ENCODE measurements at regions not wholly inside any gene's neighbourhood (a gene's known extent, or its start where the extent isn't known, plus 50 kb on each side); places are given as distances from the start of the nearest gene placed in this dataset.

DNA sequence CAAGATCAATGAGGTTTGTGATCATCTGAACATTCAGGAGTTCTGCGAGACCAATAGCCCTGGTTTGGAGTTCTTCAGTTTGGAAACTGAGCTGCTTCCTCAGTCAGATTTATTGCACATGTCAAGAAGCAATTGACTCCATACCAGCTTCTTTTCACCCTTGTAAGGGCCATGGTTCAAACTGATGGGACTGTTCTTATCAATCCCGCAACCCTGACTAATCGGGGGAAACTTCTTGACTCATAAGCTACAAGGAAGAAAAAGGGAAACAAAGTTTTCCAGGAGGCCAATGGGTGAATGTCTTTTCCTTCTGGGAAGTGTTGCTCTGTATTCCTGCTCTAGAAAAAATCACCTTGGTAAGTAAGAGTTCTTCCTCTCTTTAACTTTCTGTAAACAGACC, 187.9 kb downstream of the MIS18A start (continued):
- TF ChIP-seq, protein P1, sequence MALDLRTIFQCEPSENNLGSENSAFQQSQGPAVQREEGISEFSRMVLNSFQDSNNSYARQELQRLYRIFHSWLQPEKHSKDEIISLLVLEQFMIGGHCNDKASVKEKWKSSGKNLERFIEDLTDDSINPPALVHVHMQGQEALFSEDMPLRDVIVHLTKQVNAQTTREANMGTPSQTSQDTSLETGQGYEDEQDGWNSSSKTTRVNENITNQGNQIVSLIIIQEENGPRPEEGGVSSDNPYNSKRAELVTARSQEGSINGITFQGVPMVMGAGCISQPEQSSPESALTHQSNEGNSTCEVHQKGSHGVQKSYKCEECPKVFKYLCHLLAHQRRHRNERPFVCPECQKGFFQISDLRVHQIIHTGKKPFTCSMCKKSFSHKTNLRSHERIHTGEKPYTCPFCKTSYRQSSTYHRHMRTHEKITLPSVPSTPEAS (tag by site-specific recombination; IDR thresholded peaks at IDR 0.05): no peak
- no peak for TF ChIP-seq KLF7 (tag by site-specific recombination; IDR thresholded peaks at IDR 0.05; ENCODE audit: borderline replicate concordance)
- no peak for TF ChIP-seq ZNF501 (tag by site-specific recombination; IDR thresholded peaks at IDR 0.05)
- no peak for TF ChIP-seq ZNF37A (tag by site-specific recombination; IDR thresholded peaks at IDR 0.05)
- TF ChIP-seq, protein P2, sequence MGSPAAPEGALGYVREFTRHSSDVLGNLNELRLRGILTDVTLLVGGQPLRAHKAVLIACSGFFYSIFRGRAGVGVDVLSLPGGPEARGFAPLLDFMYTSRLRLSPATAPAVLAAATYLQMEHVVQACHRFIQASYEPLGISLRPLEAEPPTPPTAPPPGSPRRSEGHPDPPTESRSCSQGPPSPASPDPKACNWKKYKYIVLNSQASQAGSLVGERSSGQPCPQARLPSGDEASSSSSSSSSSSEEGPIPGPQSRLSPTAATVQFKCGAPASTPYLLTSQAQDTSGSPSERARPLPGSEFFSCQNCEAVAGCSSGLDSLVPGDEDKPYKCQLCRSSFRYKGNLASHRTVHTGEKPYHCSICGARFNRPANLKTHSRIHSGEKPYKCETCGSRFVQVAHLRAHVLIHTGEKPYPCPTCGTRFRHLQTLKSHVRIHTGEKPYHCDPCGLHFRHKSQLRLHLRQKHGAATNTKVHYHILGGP (tag by site-specific recombination; IDR thresholded peaks at IDR 0.05): no peak

DNA sequence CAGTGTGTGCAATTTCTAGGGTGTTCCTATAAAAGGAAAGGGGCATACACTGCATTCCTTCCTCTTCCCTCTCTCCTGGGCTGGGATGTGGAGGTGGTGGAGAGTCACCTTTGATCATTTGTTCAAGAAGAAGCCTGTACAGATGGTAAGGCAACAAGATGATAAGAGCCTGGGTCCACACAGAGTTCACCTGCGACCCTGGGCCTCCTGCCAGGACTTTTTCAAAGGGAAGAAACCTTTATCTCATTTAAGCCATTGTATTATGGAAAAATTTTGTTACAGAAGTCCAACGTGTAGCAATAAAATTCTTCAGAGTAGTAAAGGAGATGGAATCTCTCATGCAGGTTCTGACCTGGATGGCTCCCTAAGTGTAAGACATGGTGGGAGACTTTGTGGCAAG, 189.1 kb downstream of the MIS18A start:
- POLR2A ChIA-PET: no interaction called here
- H3K27ac ChIP-seq (ENCODE audit: extremely low read depth, low read depth, low read length): no peak overlapping the region
- no peaks in the 10 kb centered on the region for H3K9me3 ChIP-seq (ENCODE audit: control insufficient read depth, insufficient read depth, low read depth, low read length)
- H3K4me1 ChIP-seq (ENCODE audit: control insufficient read depth, insufficient read depth, low read length): no peaks in the 10 kb centered on the region
- H3K36me3 ChIP-seq (ENCODE audit: control insufficient read depth in 2 of 2, insufficient read depth in 1 of 2, low read length in 2 of 2): no peaks in the 10 kb centered on the region
- TF ChIP-seq ZNF354C (tag by site-specific recombination; IDR thresholded peaks at IDR 0.05; ENCODE audit: borderline replicate concordance, low read depth) (no peak), ZNF560 (tag by site-specific recombination; IDR thresholded peaks at IDR 0.05; ENCODE audit: borderline replicate concordance) (no peak), ZNF174 (tag by site-specific recombination; IDR thresholded peaks at IDR 0.05) (no peak), ZBTB48 (tag by site-specific recombination; IDR thresholded peaks at IDR 0.05) (no peak)
- TF ChIP-seq, protein P3, sequence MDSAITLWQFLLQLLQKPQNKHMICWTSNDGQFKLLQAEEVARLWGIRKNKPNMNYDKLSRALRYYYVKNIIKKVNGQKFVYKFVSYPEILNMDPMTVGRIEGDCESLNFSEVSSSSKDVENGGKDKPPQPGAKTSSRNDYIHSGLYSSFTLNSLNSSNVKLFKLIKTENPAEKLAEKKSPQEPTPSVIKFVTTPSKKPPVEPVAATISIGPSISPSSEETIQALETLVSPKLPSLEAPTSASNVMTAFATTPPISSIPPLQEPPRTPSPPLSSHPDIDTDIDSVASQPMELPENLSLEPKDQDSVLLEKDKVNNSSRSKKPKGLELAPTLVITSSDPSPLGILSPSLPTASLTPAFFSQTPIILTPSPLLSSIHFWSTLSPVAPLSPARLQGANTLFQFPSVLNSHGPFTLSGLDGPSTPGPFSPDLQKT (IDR thresholded peaks at IDR 0.05; ENCODE audit: borderline replicate concordance, low read depth, low read length): no peak
- CTCF ChIA-PET: interaction anchor here (1.8 kb wide), 1 partner anchor 167 kb away, joined by 4 read pairs; no protein-coding TSS in a partner anchor
- H3K4me3 ChIP-seq (ENCODE audit: low read depth, low read length): no peak overlapping the region

DNA sequence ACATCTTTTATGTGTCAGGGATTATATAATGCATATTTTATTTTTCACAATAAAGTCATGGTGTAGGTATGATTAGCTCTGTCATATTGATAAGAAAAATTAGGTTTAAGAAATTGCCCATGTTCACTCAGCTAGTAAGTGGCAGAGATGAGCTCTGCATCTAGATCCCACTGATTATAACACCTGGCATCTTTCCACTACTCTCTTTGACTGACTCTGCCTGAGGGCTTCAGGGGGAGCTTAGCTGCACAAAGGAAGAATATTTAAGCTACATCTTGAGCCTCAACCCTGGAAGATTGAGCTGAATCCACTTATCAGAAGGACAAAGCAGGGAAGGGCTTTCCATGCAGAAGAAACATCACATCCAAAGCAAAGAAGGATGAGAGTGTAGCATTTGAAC, 190.4 kb downstream of the MIS18A start:
- Histone ChIP-seq H3K36me3 (ENCODE audit: control insufficient read depth in 2 of 2, insufficient read depth in 1 of 2, low read length in 2 of 2) (no peaks in the 10 kb centered on the region), H3K4me3 (ENCODE audit: low read depth, low read length) (no peak overlapping the region), H3K4me1 (ENCODE audit: control insufficient read depth, insufficient read depth, low read length) (peaks cover 1% of the 10 kb centered on the region; the same call in 1 of the 2 replicates), H3K9me3 (ENCODE audit: control insufficient read depth, insufficient read depth, low read depth, low read length) (no peaks in the 10 kb centered on the region), H3K27ac (ENCODE audit: extremely low read depth, low read depth, low read length) (no peak overlapping the region)
- POLR2A ChIA-PET: no interaction called here
- no peak for TF ChIP-seq ZNF660 (tag by site-specific recombination; IDR thresholded peaks at IDR 0.05)
- TF ChIP-seq ZNF548 (tag by site-specific recombination; IDR thresholded peaks at IDR 0.05): no peak
- no peak for TF ChIP-seq TRIM28 (IDR thresholded peaks at IDR 0.05; ENCODE audit: borderline replicate concordance, low read length)
- no peak for TF ChIP-seq HOXD13 (CRISPR knock-in tag; IDR thresholded peaks at IDR 0.05; ENCODE audit: borderline replicate concordance)
- TF ChIP-seq, protein P4, sequence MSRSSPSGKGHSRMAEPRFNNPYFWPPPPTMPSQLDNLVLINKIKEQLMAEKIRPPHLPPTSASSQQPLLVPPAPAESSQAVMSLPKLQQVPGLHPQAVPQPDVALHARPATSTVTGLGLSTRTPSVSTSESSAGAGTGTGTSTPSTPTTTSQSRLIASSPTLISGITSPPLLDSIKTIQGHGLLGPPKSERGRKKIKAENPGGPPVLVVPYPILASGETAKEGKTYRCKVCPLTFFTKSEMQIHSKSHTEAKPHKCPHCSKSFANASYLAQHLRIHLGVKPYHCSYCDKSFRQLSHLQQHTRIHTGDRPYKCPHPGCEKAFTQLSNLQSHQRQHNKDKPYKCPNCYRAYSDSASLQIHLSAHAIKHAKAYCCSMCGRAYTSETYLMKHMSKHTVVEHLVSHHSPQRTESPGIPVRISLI (tag by site-specific recombination; IDR thresholded peaks at IDR 0.05): no peak
- TF ChIP-seq ZBTB21 (tag by site-specific recombination; IDR thresholded peaks at IDR 0.05): no peak
- TF ChIP-seq ZIC2 (tag by site-specific recombination; IDR thresholded peaks at IDR 0.05): no peak
- no peak for TF ChIP-seq ZNF221 (tag by site-specific recombination; IDR thresholded peaks at IDR 0.05; ENCODE audit: borderline replicate concordance)
- no peak for TF ChIP-seq ZNF785 (tag by site-specific recombination; IDR thresholded peaks at IDR 0.05)
- no peak for TF ChIP-seq ZNF302 (tag by site-specific recombination; IDR thresholded peaks at IDR 0.05; ENCODE audit: low read depth)
- no peak for TF ChIP-seq PRDM1 (tag by site-specific recombination; IDR thresholded peaks at IDR 0.05)
- TF ChIP-seq ZNF132 (tag by site-specific recombination; IDR thresholded peaks at IDR 0.05; ENCODE audit: borderline replicate concordance): no peak
- no peak for TF ChIP-seq ZSCAN30 (tag by site-specific recombination; IDR thresholded peaks at IDR 0.05)
- TF ChIP-seq ZNF292 (tag by site-specific recombination; IDR thresholded peaks at IDR 0.05; ENCODE audit: borderline replicate concordance, low read depth): no peak
- TF ChIP-seq ZFP69B (tag by site-specific recombination; IDR thresholded peaks at IDR 0.05): no peak
- no peak for TF ChIP-seq ZFP3 (tag by site-specific recombination; IDR thresholded peaks at IDR 0.05; ENCODE audit: low read depth)
- CTCF ChIA-PET: interaction anchor here (0.6 to 1.8 kb wide), 7 partner anchors 8 to 222 kb away, joined by 3 to 10 read pairs (median 4); no protein-coding TSS in a partner anchor
